Fibroblast of lung (primary cell): ENCODE measurements at regions not wholly inside any gene's neighbourhood (a gene's known extent, or its start where the extent isn't known, plus 50 kb on each side); places are given as distances from the start of the nearest gene placed in this dataset.

Experiments
- EZH2 ChIP-seq: IDR thresholded peaks from 2 replicates; pipeline ENCODE4 v1.5.1; 2012; ENCODE audit warnings: low read length, control low read depth, mild to moderate bottlenecking; ENCODE audit errors: missing control alignments
- TF ChIP-seq, protein P1 (sequence below), 2 donors: IDR thresholded peaks in 1 of 2; conservative IDR thresholded peaks in 1 of 2; 1 replicate in 1 of 2; 2 replicates in 1 of 2; pipeline ENCODE4 v1.5.1; 2011 to 2012; ENCODE audit warnings: low read length in 2 of 2, control low read depth in 1 of 2, inconsistent platforms in 1 of 2, low read depth in 1 of 2, mild to moderate bottlenecking in 1 of 2

DNA sequence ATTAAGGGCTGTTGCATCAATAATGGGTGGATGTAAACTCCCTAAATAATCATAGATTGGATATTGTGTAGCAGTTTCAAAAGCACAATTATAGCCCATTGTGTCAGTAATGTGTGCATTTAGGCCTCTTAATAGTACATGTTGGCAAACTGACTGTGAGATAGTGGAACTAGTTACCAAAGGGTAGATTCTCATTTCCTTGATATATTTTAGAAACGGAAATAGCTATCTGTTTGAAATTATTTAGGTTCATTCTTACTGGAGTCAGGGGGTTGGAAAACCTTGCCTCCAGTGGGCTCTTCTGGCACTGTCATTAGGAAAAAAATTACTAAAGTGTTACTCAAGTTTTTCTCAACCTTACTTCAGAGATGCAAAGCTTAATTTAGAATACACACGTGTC lies 1074.9 kb downstream of the PCDH17 start:
- TF ChIP-seq, protein P1, sequence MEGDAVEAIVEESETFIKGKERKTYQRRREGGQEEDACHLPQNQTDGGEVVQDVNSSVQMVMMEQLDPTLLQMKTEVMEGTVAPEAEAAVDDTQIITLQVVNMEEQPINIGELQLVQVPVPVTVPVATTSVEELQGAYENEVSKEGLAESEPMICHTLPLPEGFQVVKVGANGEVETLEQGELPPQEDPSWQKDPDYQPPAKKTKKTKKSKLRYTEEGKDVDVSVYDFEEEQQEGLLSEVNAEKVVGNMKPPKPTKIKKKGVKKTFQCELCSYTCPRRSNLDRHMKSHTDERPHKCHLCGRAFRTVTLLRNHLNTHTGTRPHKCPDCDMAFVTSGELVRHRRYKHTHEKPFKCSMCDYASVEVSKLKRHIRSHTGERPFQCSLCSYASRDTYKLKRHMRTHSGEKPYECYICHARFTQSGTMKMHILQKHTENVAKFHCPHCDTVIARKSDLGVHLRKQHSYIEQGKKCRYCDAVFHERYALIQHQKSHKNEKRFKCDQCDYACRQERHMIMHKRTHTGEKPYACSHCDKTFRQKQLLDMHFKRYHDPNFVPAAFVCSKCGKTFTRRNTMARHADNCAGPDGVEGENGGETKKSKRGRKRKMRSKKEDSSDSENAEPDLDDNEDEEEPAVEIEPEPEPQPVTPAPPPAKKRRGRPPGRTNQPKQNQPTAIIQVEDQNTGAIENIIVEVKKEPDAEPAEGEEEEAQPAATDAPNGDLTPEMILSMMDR (conservative IDR thresholded peaks at IDR 0.05 in 1 of 2, IDR thresholded peaks at IDR 0.05 in 1 of 2; ENCODE audit: low read depth in 1 of 2, low read length in 2 of 2) = no peak
- no peak for TF ChIP-seq EZH2
